HEK293T (cell line): ENCODE measurements at regions not wholly inside any gene's neighbourhood (a gene's known extent, or its start where the extent isn't known, plus 50 kb on each side); places are given as distances from the start of the nearest gene placed in this dataset.
"Not testable (repeated sequence)": the region's sequence is repeated elsewhere in the genome, so short reads cannot be mapped to it uniquely, and the experiment has no call there.

Source experiments
- ELF4 ChIP-seq: fragments of 450-650 bp; IDR thresholded peaks from 2 replicates; pipeline ENCODE4 v1.6.1; 2017; ENCODE audit warnings: antibody characterized with exemption
- FOXA1 ChIP-seq: fragments of 450-650 bp; IDR thresholded peaks from 2 replicates; pipeline ENCODE4 v1.6.1; 2016; ENCODE audit warnings: mild to moderate bottlenecking
- FOXM1 ChIP-seq: fragments of 450-650 bp; IDR thresholded peaks from 2 replicates; pipeline ENCODE4 v1.6.1; 2017; ENCODE audit warnings: mild to moderate bottlenecking, borderline replicate concordance
- SP1 ChIP-seq: fragments of 450-650 bp; IDR thresholded peaks from 2 replicates; pipeline ENCODE4 v1.6.1; 2017
- ZNF384 ChIP-seq: fragments of 450-650 bp; IDR thresholded peaks from 2 replicates; pipeline ENCODE4 v1.6.1; 2016
- TF ChIP-seq, protein P1 (sequence below): fragments of 450-650 bp; IDR thresholded peaks from 2 replicates; pipeline ENCODE4 v1.6.1; 2016

DNA sequence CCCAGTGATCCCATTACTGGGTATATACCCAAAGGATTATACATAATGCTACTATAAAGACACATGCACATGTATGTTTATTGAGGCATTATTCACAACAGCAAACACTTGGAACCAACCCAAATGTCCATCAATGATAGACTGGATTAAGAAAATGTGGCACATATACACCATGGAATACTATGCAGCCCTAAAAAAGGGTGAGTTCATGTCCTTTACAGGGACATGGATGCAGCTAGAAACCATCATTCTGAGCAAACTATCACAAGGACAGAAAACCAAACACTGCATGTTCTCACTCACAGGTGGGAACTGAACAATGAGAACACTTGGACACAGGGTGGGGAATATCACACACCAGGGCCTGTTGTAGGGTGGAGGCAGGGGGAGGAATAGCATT lies 197.4 kb downstream of the ETAA1 start:
- not testable (repeated sequence) for TF ChIP-seq FOXM1, ELF4, SP1, ZNF384, FOXA1
- TF ChIP-seq, protein P1, sequence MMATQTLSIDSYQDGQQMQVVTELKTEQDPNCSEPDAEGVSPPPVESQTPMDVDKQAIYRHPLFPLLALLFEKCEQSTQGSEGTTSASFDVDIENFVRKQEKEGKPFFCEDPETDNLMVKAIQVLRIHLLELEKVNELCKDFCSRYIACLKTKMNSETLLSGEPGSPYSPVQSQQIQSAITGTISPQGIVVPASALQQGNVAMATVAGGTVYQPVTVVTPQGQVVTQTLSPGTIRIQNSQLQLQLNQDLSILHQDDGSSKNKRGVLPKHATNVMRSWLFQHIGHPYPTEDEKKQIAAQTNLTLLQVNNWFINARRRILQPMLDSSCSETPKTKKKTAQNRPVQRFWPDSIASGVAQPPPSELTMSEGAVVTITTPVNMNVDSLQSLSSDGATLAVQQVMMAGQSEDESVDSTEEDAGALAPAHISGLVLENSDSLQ: not testable (repeated sequence)
